WTC11 (cell line): ENCODE measurements at regions not wholly inside any gene's neighbourhood (a gene's known extent, or its start where the extent isn't known, plus 50 kb on each side); places are given as distances from the start of the nearest gene placed in this dataset.
"Not testable (repeated sequence)": the region's sequence is repeated elsewhere in the genome, so short reads cannot be mapped to it uniquely, and the experiment has no call there.

ENCODE experiments used
- ATAC-seq: fragments of 200-7000 bp; cut with Tn5 transposase; 2 replicates; pipeline ENCODE4 v1.10.0; 2021; ENCODE audit warnings: mild to moderate bottlenecking, moderate library complexity
- CTCF ChIA-PET: fragments of 300-600 bp; sonication (Branson Sonifier 250); formaldehyde crosslinking; loops from one replicate; lab custom pipeline; 2021; ENCODE audit warnings: antibody characterized with exemption; lab: Charles Lee
- POLR2A ChIA-PET: fragments of 350-600 bp; sonication (Branson Sonifier 250); formaldehyde crosslinking; loops from one replicate; lab custom pipeline; 2021; ENCODE audit warnings: antibody characterized with exemption; lab: Charles Lee
- DNase-seq: peaks from one replicate; pipeline ENCODE4 v3.0.0; 2021; ENCODE audit warnings: low spot score
- H3K27ac Mint-ChIP-seq: 2 replicates; pipeline ENCODE4 v1.8.0; 2021; ENCODE audit warnings: mixed read lengths
- H3K27me3 Mint-ChIP-seq: 2 replicates; pipeline ENCODE4 v1.8.0; 2021; ENCODE audit warnings: low read depth, mild to moderate bottlenecking, moderate library complexity, mixed read lengths
- H3K36me3 Mint-ChIP-seq: 2 replicates; pipeline ENCODE4 v1.8.0; 2021; ENCODE audit warnings: mixed read lengths
- H3K4me1 Mint-ChIP-seq: 2 replicates; pipeline ENCODE4 v1.8.0; 2022; ENCODE audit warnings: mixed read lengths
- H3K4me3 Mint-ChIP-seq: 2 replicates; pipeline ENCODE4 v1.8.0; 2021; ENCODE audit warnings: mild to moderate bottlenecking, moderate library complexity, mixed read lengths
- H3K9me3 Mint-ChIP-seq: 2 replicates; pipeline ENCODE4 v1.8.0; 2021; ENCODE audit warnings: mixed read lengths
- ARID4B ChIP-seq: sonication (generic); formaldehyde crosslinking; IDR thresholded peaks from 2 replicates; pipeline ENCODE4 v1.8.0; 2023; ENCODE audit warnings: missing genetic modification reagents, mild to moderate bottlenecking, borderline replicate concordance
- ATF3 ChIP-seq: sonication (generic); formaldehyde crosslinking; conservative IDR thresholded peaks from 2 replicates; pipeline ENCODE4 v1.8.1; 2022; ENCODE audit warnings: mild to moderate bottlenecking, missing genetic modification reagents
- EMX1 ChIP-seq: fragments of 250-450 bp; sonication (Bioruptor Pico); IDR thresholded peaks from 2 replicates; pipeline ENCODE4 v1.8.0; 2021; ENCODE audit warnings: mild to moderate bottlenecking
- NFE2L1 ChIP-seq: sonication (generic); formaldehyde crosslinking; IDR thresholded peaks from 2 replicates; pipeline ENCODE4 v1.8.1; 2023; ENCODE audit warnings: missing genetic modification reagents
- NR2C2 ChIP-seq: sonication (generic); formaldehyde crosslinking; IDR thresholded peaks from 2 replicates; pipeline ENCODE4 v1.8.0; 2022; ENCODE audit warnings: mild to moderate bottlenecking, missing genetic modification reagents
- NR3C1 ChIP-seq: sonication (generic); formaldehyde crosslinking; conservative IDR thresholded peaks from 2 replicates; pipeline ENCODE4 v1.8.1; 2023; ENCODE audit warnings: low read depth, mild to moderate bottlenecking, missing genetic modification reagents
- PRDM15 ChIP-seq: sonication (generic); formaldehyde crosslinking; IDR thresholded peaks from 2 replicates; pipeline ENCODE4 v1.8.0; 2022; ENCODE audit warnings: missing genetic modification reagents
- TCF7 ChIP-seq: sonication (generic); formaldehyde crosslinking; IDR thresholded peaks from 2 replicates; pipeline ENCODE4 v1.8.0; 2022; ENCODE audit warnings: mild to moderate bottlenecking, low read depth, missing genetic modification reagents, moderate library complexity
- TP53 ChIP-seq: sonication (generic); formaldehyde crosslinking; IDR thresholded peaks from 2 replicates; pipeline ENCODE4 v1.8.1; 2023; ENCODE audit warnings: mild to moderate bottlenecking, missing genetic modification reagents
- USF1 ChIP-seq: sonication (generic); formaldehyde crosslinking; IDR thresholded peaks from 2 replicates; pipeline ENCODE4 v1.8.0; 2022; ENCODE audit warnings: mild to moderate bottlenecking, missing genetic modification reagents
- ZNF425 ChIP-seq: fragments of 250-450 bp; sonication (Bioruptor Pico); conservative IDR thresholded peaks from 2 replicates; pipeline ENCODE4 v1.9.0; 2021; ENCODE audit warnings: mild to moderate bottlenecking
- ZNF671 ChIP-seq: fragments of 250-450 bp; sonication (Bioruptor Pico); IDR thresholded peaks from 2 replicates; pipeline ENCODE4 v1.8.0; 2021; ENCODE audit warnings: mild to moderate bottlenecking
- TF ChIP-seq, protein P1 (sequence below): sonication (generic); formaldehyde crosslinking; IDR thresholded peaks from 2 replicates; pipeline ENCODE4 v1.8.0; 2022; ENCODE audit warnings: mild to moderate bottlenecking, missing genetic modification reagents

GRCh38 chr18:60018618-60019462, 119.0 kb downstream of the PMAIP1 start (continued):
- TF ChIP-seq USF1 (CRISPR knock-in tag) (no peak), NFE2L1 (CRISPR knock-in tag) (no peak), ATF3 (CRISPR knock-in tag) (no peak), ZNF425 (CRISPR knock-in tag) (no peak)

- H3K4me3 Mint-ChIP-seq, DNase-seq, ATAC-seq, POLR2A ChIA-PET, H3K27ac Mint-ChIP-seq, CTCF ChIA-PET, H3K9me3 Mint-ChIP-seq, H3K36me3 Mint-ChIP-seq, H3K27me3 Mint-ChIP-seq: not testable (repeated sequence)
- peaks cover 36% of the 10 kb centered on the region for H3K4me1 Mint-ChIP-seq
Observed at GRCh38 chr18:60018134-60018533, 118.3 kb downstream of the PMAIP1 start.

- peaks cover 13% of the 10 kb centered on the region for H3K9me3 Mint-ChIP-seq
- no peak for TF ChIP-seq PRDM15 (CRISPR knock-in tag)
- no peak for TF ChIP-seq NR3C1 (CRISPR knock-in tag)
- no peak for TF ChIP-seq ARID4B
- TF ChIP-seq TCF7 = no peak
- TF ChIP-seq ZNF671 = no peak
- no peak for TF ChIP-seq EMX1 (CRISPR knock-in tag)
- TF ChIP-seq, protein P1, sequence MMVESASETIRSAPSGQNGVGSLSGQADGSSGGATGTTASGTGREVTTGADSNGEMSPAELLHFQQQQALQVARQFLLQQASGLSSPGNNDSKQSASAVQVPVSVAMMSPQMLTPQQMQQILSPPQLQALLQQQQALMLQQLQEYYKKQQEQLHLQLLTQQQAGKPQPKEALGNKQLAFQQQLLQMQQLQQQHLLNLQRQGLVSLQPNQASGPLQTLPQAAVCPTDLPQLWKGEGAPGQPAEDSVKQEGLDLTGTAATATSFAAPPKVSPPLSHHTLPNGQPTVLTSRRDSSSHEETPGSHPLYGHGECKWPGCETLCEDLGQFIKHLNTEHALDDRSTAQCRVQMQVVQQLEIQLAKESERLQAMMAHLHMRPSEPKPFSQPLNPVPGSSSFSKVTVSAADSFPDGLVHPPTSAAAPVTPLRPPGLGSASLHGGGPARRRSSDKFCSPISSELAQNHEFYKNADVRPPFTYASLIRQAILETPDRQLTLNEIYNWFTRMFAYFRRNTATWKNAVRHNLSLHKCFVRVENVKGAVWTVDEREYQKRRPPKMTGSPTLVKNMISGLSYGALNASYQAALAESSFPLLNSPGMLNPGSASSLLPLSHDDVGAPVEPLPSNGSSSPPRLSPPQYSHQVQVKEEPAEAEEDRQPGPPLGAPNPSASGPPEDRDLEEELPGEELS (CRISPR knock-in tag) = no peak
- TF ChIP-seq NR2C2 (CRISPR knock-in tag) = no peak
- TF ChIP-seq TP53 (CRISPR knock-in tag) = no peak
- no peak for ATAC-seq
- peaks cover 13% of the 10 kb centered on the region for H3K36me3 Mint-ChIP-seq
- DNase-seq = no peak
- ChIA-PET CTCF (no interaction called here), POLR2A (no interaction called here)
- H3K27ac Mint-ChIP-seq = no peak overlapping the region
- H3K27me3 Mint-ChIP-seq = peaks cover 4% of the 10 kb centered on the region; the same call in 1 of the 2 replicates
- peaks cover 36% of the 10 kb centered on the region for H3K4me1 Mint-ChIP-seq
- no peak overlapping the region for H3K4me3 Mint-ChIP-seq
Observed at GRCh38 chr18:60017371-60017770, 117.6 kb downstream of the PMAIP1 start.

DNA sequence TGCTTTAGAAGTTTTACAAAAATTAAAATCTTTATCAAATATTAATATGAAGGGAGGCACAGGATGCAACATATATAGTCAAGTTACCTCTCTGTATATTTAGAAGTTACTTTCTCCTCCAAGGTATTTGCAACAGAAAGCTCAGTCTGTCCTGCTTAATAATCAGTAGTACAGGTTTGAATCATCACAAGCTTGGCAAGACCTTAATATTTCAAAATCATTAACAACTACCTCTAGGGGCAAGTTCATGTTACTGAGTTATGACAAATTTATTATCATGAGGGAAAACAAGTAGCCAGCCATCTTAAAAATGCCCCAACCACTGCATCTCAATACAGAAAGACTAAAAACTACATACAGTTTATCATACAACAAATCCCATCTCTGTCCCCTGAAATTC, 116.0 kb downstream of the PMAIP1 start:
- Mint-ChIP-seq H3K9me3 (peaks cover 26% of the 10 kb centered on the region), H3K36me3 (peaks cover 22% of the 10 kb centered on the region), H3K4me1 (peaks cover 32% of the 10 kb centered on the region)
- POLR2A ChIA-PET, H3K27me3 Mint-ChIP-seq, ATAC-seq, H3K4me3 Mint-ChIP-seq, DNase-seq, H3K27ac Mint-ChIP-seq, CTCF ChIA-PET: not testable (repeated sequence)

GRCh38 chr18:60013148-60013547, 113.4 kb downstream of the PMAIP1 start:
- CTCF ChIA-PET = interaction anchor here (1.0 kb wide), 1 partner anchor 17 kb away, joined by 4 read pairs; no protein-coding TSS in a partner anchor
- H3K4me3 Mint-ChIP-seq, H3K27ac Mint-ChIP-seq, ATAC-seq, H3K4me1 Mint-ChIP-seq, H3K27me3 Mint-ChIP-seq, DNase-seq, POLR2A ChIA-PET: not testable (repeated sequence)
- Mint-ChIP-seq H3K9me3 (peaks cover 32% of the 10 kb centered on the region), H3K36me3 (peaks cover 26% of the 10 kb centered on the region)
